ENCODE measurements at regions not wholly inside any gene's neighbourhood (a gene's known extent, or its start where the extent isn't known, plus 50 kb on each side); places are given as distances from the start of the nearest gene placed in this dataset.
"Not testable (repeated sequence)": the region's sequence is repeated elsewhere in the genome, so short reads cannot be mapped to it uniquely, and the experiment has no call there.

DNA sequence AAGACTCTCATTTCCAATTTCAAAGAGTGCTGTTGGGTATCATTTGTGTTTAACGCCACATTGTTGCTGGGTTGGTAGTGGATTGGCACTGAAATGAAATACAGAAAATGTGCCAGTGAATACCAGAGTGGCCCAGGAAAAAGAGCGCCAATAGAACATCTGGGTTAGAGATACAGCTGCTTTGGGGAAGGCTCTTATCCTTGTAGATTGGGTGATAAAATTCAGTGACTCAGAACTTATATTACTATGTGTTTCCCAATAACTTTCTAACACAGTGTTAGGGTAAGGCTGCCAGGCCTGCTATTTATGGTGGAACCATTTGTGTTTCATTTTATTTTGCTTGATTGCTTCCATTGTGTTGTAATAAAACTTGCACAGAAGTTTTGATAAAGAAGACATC lies 168.2 kb upstream of the SSTR1 start:
- no peak for DNase-seq (ENCODE audit: extremely low spot score, insufficient read length, low read depth)
- no peak for FAIRE-seq

DNA sequence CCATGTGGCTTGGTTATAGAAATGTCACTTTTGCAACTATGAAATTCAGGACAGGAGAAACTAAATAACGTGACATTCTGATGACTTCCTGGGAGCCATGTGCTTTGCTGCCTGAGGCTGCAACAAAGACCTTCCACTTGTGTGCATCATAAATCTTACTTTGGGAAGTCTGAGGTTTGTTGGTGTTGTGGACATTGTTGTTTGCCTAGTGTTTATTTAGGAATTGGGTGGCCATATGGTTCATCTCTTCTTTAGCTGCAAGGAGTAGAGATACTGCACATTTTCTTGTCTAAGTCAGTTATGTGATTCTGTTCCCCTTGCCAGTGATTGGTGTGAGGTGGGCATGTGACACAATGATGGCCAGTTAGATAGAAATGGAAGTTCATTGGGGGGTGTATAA lies 167.3 kb upstream of the SSTR1 start:
- DNase-seq (ENCODE audit: extremely low spot score, insufficient read length, low read depth) (no peak), FAIRE-seq (no peak)

DNA sequence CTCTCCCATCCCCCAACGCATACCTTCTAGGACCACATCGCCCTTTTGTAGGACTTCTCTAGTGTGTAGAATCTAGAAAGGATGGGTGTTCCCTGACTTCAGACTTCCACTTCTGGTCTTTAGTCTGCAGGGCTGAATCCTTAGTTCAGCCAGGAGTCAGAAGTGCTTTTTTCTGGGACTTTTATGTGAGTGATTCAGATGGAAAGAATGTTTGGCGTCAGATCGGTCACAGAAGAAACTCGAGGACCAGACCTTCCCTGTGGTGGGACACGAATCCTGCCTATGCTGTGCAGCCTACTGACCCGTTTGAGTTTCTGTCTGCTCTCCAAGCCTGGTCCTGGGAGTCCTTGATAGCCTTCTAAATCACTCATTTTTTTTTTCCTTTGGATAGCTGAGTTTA lies 165.4 kb upstream of the SSTR1 start:
- DNase-seq (ENCODE audit: extremely low spot score, insufficient read length, low read depth) (no peak), FAIRE-seq (no peak)

DNA sequence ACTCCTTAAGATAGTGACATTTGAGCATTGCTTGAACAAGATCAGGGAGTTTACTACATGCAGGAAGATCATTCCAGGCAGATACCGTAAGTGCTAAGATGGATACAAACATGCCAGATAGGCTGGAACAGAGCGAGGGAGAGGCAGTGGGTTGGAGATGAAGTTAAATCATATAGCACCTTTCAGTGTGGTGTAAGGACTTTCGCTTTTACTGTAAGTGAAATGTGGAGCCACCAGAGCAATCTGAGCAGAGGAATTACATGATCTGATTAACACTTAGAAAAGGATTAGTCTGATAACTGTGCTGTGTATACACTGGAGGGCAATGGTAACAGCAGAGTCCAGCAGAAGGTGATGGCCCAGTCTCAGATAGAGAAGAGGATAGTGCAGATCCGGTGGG lies 163.0 kb upstream of the SSTR1 start:
- DNase-seq (ENCODE audit: extremely low spot score, insufficient read length, low read depth) (no peak), FAIRE-seq (no peak)

DNA sequence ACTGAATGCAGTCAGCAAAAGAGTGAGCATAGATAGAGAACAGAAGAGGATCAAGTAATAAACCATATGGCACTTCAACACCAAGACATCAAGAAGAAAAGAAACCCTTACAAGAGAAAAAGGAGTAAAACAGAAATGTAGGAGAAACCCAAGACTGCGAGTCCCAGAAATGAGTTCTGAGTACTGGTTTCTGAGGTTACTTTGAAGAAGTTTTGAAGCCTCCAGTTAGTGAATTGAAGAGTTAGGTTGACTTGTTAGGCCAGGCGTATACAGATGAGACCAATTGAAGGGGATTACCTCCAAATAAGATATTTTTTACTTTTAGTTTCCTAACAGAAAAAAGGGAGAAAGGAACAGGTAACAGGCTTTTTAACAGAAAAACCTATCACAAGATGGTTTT lies 162.2 kb upstream of the SSTR1 start:
- no peak for DNase-seq (ENCODE audit: extremely low spot score, insufficient read length, low read depth)
- no peak for FAIRE-seq

DNA sequence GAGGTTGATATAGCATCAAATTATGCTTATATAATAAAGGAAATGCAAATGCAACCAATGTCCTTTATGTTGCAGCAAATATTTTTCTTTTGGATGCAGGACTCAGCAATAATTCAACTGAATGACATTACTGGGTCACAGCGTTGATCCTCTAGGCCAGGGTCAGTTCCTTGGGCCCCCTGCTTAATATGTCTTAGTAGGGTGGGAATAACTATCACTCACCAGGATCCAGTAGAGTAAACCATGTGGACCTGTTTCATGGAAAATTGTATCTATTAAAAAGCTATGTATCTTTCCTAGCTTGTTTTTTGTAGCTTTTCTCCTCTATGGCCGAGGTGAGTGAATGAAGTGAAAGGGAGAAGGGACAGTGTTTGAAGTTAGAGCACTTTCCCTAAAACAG lies 161.5 kb upstream of the SSTR1 start:
- FAIRE-seq, result no peak
- no peak for DNase-seq (ENCODE audit: extremely low spot score, insufficient read length, low read depth)

DNA sequence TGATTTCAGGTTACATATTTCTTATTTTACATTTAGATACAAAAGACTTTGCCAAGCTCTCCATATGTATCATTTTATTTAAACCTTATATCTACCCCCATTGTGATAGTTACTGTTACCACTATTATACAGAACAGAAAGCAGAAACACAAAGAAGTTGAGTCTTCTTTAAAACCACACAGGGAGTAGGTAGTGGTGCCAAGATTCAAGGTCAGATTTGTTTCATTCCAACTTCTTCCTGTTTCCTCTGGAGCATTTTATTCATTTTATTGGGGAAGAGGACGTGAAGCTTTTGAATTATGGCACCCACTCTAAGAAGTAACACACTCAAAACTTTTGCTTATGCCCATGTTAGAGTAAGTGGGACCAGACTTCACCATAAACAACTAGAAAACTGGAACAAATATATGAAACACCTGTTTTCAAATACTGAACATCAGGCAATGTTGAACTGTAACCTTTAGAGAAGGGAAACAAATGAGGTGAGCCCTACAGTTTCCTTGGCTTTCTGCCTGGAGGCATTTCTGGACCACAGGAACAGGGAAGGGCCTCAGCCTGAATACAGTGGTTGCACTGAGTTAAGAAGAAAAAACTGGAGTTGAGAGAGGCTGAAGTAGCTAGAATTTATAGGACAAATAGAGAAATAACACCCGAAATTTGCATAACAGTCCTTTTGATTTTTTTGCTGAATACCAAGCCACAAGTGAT lies 160.4 kb upstream of the SSTR1 start:
- DNase-seq (ENCODE audit: extremely low spot score, insufficient read length, low read depth) (no peak), FAIRE-seq (no peak)

DNA sequence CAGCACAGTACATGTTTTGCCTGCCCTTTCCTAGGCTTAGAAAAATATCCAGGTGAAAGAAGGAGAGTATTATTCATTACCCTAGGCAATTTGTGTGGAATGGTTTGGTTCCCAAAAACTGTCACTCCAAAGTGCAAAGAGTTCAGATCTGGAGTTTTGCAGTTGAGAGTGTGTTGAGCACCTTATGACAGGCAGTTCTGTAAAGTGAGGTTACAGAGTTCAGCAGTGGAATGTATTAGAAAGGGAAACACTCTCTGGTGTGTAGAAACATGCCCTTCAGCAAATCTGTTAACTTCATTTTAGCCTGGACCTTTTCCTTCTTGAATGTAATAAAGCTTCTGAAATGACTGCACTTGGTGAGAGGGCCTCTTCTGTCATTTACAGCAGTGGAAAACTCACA lies 154.0 kb upstream of the SSTR1 start:
- DNase-seq (ENCODE audit: extremely low spot score, insufficient read length, low read depth) (no peak), FAIRE-seq (no peak)

DNA sequence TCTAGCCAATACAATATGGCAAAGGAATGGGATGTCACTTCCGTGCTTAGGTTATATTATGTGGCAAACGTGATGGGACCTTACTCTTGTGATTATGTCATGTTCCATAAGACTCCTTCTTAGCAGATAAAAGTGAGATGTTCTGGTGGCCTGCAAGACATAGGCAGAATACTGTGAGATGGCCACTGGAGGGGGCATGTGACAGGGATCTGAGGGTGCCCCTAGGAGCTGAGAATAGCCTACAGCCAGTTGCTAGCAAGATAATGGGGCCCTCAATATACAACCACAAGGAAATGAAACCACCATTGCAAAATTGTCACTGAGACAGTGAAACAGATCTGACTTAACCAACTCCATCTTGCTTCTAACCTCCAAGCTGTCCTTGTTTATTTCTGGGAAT lies 151.4 kb upstream of the SSTR1 start:
- DNase-seq (ENCODE audit: extremely low spot score, insufficient read length, low read depth), result no peak
- FAIRE-seq, result no peak

DNA sequence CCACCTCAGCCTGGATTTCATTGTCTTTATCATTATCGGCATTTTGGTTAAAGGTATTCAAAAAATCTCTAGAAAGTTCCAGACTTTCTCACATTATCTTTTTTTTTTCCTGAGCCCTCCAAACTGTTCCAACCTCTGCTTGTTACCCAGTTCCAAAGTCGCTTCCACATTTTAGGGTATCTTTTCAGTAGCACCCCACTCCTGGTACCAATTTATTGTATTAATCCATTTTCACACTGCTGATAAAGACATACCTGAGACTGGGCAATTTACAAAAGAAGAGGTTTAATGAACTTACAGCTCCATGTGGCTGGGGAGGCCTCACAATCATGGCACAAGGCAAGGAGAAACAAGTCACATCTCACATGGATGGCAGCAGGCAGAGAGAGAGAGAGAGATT lies 145.5 kb upstream of the SSTR1 start:
- not testable (repeated sequence) for DNase-seq (ENCODE audit: extremely low spot score, insufficient read length, low read depth); FAIRE-seq

DNA sequence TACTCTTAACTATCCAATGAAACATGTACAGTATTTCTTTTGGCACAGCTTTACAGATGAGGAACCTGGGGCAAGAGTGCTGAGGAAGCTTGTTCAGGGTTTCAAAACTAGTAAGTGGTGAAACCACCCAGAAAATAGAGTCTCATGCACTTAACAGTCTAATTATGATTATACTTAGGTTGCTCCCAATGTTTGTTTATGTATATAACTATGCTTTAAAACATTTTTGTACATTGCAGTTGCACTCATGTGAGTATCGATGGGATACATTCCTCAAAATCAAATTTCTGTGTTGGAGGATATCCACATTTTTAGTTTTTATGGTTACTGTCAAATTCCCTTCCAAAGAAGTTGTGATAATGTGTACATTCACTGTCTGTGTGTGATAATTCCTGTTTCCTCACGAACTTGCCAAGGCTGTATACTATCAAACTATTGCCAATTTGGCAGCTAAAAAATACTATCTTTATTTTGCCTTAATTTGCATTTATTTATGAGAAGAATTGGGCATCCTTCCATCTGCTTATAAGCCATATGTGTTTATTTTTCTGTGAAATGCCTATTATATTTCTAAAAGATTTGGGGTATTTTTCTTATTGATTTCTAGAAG lies 143.9 kb upstream of the SSTR1 start:
- DNase-seq (ENCODE audit: extremely low spot score, insufficient read length, low read depth), result no peak
- FAIRE-seq, result no peak

DNA sequence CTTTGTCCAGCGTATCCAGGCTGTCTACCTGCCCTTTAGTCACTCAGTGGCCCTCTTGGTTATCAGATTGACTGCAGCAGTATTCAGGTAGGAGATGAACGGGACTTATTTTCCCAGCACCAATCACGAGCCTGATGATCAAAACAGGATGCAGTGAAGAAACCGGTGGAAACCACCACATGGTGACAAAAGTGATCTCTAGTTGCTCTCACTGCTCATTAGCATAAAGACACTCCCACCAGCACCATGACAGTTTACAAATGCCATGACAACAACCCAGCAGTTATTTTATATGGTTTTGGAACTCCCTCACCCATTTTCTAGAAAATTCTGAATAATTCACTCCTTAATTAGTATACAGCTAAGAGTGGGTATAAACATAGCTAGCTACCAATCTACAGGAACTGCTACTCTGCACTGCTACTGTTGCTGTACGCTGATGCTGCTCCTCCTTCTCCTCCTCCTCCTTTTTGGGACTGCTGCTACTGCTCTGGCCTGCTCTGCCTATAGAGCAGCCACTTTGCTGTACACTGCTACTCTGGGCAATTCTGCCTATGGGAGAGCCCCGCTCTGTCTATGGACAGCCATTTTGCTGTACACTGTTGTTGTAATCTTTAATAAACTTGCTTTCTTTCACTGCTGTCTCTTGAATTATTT lies 142.5 kb upstream of the SSTR1 start:
- no peak for FAIRE-seq
- no peak for DNase-seq (ENCODE audit: extremely low spot score, insufficient read length, low read depth)

DNA sequence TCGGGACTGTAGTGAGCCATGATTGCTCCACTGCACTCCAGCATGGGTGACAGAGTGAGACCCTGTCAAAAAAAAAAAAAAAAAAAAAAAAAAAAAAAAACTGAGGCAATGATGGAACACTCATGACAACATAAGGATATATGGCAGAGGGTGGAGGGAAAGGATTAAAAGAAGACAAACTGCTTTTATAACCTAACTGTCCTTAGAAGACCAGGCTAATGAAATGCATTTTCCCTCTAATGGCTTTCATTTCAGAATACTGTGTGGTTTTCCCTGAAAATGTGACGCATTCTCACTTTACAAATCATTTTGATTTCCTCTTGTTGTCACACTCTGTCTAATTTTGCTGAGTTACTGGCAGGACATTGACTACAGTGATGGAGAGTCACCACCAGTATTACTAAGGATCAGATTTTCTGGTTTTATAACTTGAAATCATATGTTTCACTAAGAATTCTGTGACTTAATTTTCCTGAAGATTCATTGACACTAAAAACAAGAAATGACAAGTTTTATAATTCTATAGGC lies 137.6 kb upstream of the SSTR1 start:
- DNase-seq (ENCODE audit: extremely low spot score, insufficient read length, low read depth) (no peak), FAIRE-seq (no peak)

DNA sequence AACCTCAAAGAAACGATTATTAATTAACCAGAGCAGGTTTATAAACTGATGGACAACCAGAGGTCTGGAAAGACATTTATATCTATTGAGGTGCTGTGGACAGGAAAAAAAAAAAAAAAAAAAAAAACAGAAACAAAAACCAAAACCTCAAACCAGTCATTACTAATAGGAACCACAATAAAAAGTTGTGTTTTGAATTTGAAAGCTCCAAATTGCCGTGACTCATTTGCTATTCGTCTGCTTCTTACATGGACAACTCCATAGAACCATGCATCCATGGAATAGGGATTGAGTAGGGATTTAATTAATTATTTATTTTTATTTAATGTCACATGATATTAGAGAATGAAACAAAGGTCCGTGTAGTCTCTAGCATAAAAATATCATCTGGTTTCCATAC lies 134.1 kb upstream of the SSTR1 start:
- no peak for DNase-seq (ENCODE audit: extremely low spot score, insufficient read length, low read depth)
- peak; percentile 15 for FAIRE-seq

DNA sequence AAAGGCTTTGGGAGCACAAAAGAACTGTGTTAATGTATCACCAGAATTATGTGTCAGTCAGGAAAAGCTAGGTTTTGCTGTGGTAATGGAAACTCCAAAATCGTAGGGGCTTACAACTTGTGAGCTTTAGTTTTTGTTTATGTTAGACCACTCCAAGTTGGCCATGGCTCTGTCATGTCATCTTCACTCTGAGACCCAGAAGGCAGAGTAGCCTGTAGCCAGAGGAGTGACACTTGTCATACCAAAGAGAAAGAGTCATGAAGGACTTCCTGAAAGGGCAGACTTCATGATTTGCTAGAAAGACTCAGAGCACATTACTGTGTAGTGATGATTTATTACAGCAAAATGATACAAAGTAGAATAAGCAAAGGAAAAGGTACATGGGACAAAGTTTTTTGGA lies 133.6 kb upstream of the SSTR1 start:
- no peak for DNase-seq (ENCODE audit: extremely low spot score, insufficient read length, low read depth)
- FAIRE-seq, result no peak

DNA sequence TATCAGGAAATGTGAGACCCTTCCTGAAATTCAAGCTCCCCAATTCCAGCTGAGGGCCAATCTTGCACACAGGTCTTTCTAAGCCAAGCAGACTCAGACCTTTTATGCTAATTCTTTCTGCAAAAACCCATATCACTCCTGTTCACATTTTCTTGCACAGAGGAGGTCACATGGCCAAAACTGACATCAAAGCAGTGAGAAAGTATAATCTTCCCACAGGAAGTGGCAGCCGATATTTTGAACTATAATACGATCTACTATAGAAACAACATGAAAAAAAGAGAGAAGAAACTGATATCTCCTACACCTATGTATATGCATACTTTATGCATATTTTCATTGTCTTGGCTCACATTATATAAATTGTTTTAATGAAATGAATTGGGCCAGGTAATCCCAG lies 132.9 kb upstream of the SSTR1 start:
- no peak for FAIRE-seq
- no peak for DNase-seq (ENCODE audit: extremely low spot score, insufficient read length, low read depth)

DNA sequence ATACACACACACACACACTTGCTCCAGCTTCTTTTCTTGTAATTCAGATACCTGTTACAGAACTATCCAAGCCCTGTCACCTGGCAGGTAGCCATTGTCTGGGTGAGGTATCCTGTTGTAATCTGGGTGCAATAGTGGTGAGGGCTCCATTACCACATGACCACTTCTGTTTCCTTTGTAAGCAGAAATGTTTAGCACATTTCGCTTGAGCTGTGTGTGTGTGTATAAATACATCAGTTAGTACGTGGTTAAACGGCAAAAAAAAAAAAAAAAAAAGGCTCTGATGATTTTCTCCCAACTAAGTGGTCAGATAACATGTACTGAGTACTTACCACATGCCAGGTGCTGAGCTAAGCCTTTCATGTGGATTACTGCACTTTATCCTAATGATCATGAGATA lies 129.3 kb upstream of the SSTR1 start:
- no peak for FAIRE-seq

DNA sequence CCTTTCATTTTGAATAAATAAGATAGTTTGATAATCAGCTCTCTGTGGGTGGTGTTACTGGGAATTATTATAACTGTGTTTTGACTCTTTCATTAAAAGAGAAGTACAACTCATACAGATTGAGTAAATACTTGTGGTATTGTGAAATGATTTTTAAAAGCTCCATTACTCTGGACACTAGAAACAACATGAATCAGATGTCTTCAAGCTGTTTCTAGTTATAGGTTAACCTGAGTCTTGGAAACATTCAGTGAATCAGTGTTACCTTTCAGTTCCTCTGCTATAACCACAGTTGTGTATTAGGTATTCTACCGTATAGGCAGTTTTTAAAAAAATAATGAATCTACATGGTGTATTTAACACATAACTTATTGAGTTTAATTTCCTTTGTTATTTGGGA lies 128.4 kb upstream of the SSTR1 start:
- FAIRE-seq, result no peak
- DNase-seq (ENCODE audit: extremely low spot score, insufficient read length, low read depth), result no peak

More for the DNA sequence above, 129.3 kb upstream of the SSTR1 start:
- DNase-seq (ENCODE audit: extremely low spot score, insufficient read length, low read depth), result no peak

DNA sequence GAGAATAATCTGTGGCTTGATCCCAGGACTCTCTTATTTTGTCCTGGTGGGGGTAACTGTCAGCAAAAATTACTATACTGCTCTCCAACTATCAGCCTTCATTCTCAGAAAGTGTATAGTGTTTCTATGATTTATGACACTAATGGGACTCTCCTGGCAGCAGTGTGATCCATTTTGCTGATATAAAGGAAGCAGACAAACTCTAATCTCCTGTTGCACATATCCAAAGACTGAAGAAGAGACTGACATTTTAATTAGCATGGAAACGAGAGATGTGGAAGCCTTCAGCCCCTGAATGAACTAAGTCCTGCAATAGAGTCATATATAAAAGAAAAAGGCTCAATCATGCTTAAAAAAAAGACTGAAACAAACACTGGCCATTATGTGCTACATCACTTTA lies 127.8 kb upstream of the SSTR1 start:
- FAIRE-seq (no peak), DNase-seq (ENCODE audit: extremely low spot score, insufficient read length, low read depth) (no peak)

DNA sequence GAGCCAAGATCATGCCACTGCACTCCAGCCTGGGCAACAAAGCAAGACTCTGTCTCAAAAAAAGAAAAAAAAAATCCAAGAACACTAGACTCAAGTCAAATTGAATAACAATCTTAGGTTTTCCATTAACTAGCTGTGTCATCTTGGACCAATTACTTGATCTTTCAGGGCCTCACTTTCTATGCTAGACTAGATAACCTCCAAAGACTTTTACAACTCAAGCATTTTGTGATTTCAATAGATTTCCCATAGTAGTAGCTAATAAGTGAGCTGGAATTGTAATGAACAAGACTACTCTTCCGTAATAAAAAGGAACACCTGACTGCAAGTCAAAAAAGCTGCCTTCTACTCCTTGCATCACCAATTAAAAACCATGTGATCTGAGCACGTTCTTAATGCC lies 127.0 kb upstream of the SSTR1 start:
- FAIRE-seq, result no peak
- DNase-seq (ENCODE audit: extremely low spot score, insufficient read length, low read depth), result no peak

DNA sequence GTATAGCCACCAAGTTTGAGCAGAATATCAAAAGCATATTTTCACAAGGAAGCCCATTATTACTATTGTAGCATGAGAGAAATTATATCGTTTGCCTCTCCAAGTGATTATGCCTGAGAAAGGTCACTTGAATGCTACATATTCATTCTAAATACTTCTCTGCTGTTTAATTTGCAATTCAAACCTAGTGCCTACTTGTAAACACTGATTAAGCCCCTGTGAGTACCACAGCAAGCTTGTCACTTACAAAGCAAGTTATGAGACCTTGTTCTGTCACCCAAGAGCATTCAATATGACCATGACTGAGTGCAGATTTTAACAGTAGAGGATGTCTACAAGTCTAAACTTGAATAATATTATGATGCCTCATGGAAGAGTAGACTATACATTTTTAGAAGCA lies 124.7 kb upstream of the SSTR1 start:
- DNase-seq (ENCODE audit: extremely low spot score, insufficient read length, low read depth) (no peak), FAIRE-seq (no peak)

Data from GM18507 (cell line).